H9 (cell line): ENCODE measurements at regions not wholly inside any gene's neighbourhood (a gene's known extent, or its start where the extent isn't known, plus 50 kb on each side); places are given as distances from the start of the nearest gene placed in this dataset.

Experiments
- DNase-seq: peaks from one replicate; pipeline ENCODE4 v3.0.0-alpha.2; 2017
- H2AFZ ChIP-seq: one replicate; pipeline ENCODE4 v1.6.1; 2013; ENCODE audit warnings: mild to moderate bottlenecking, low read length, control low read depth, moderate library complexity
- H2AK5ac ChIP-seq: 2 replicates; pipeline ENCODE4 v1.6.1; 2013; ENCODE audit warnings: low read length, control low read depth, mixed read lengths; ENCODE audit not compliant: insufficient read length
- H2BK120ac ChIP-seq: one replicate; pipeline ENCODE4 v1.6.1; 2013; ENCODE audit warnings: low read depth, mild to moderate bottlenecking, low read length, control low read depth, inconsistent platforms; ENCODE audit not compliant: poor library complexity, severe bottlenecking
- H2BK12ac ChIP-seq: 2 replicates; pipeline ENCODE4 v1.6.1; 2013; ENCODE audit warnings: low read length, control low read depth, mixed read lengths, low read depth; ENCODE audit not compliant: insufficient read length
- H2BK15ac ChIP-seq: 2 replicates; pipeline ENCODE4 v1.6.1; 2013; ENCODE audit warnings: low read depth, low read length, control low read depth
- H2BK20ac ChIP-seq: one replicate; pipeline ENCODE4 v1.6.1; 2013; ENCODE audit warnings: low read depth, mild to moderate bottlenecking, low read length, control low read depth, inconsistent platforms; ENCODE audit not compliant: poor library complexity, severe bottlenecking
- H2BK5ac ChIP-seq: 2 replicates; pipeline ENCODE4 v1.6.1; 2013; ENCODE audit warnings: low read length, control low read depth, mixed read lengths; ENCODE audit not compliant: insufficient read length
- H3K14ac ChIP-seq: 2 replicates; pipeline ENCODE4 v1.6.1; 2013; ENCODE audit warnings: low read length, control low read depth; ENCODE audit not compliant: insufficient read depth
- H3K18ac ChIP-seq: 2 replicates; pipeline ENCODE4 v1.6.1; 2013; ENCODE audit warnings: low read depth, mild to moderate bottlenecking, mixed read lengths, low read length, control low read depth; ENCODE audit not compliant: insufficient read length
- H3K23ac ChIP-seq: 2 replicates; pipeline ENCODE4 v1.6.1; 2013; ENCODE audit warnings: low read length, control low read depth, mixed read lengths, low read depth; ENCODE audit not compliant: insufficient read length
- H3K23me2 ChIP-seq: 2 replicates; pipeline ENCODE4 v1.6.1; 2013; ENCODE audit warnings: low read depth, mild to moderate bottlenecking, mixed read lengths, low read length, control low read depth; ENCODE audit not compliant: insufficient read length, poor library complexity, severe bottlenecking
- H3K27ac ChIP-seq: 2 replicates; pipeline ENCODE4 v1.5.1; 2013; ENCODE audit warnings: low read length, control low read depth, mixed read lengths, low read depth; ENCODE audit not compliant: insufficient read length
- H3K27me3 ChIP-seq: 2 replicates; pipeline ENCODE4 v1.6.1; 2013; ENCODE audit warnings: low read length, control low read depth, inconsistent platforms; ENCODE audit not compliant: insufficient read depth
- H3K4ac ChIP-seq: 2 replicates; pipeline ENCODE4 v1.6.1; 2013; ENCODE audit warnings: low read depth, mild to moderate bottlenecking, control low read depth, inconsistent platforms, low read length, moderate library complexity
- H3K4me1 ChIP-seq: 2 replicates; pipeline ENCODE4 v1.6.1; 2013; ENCODE audit warnings: low read length, control low read depth, inconsistent platforms; ENCODE audit not compliant: insufficient read depth
- H3K4me2 ChIP-seq: 2 replicates; pipeline ENCODE4 v1.6.1; 2013; ENCODE audit warnings: low read length, control low read depth, mixed read lengths; ENCODE audit not compliant: insufficient read length, insufficient read depth
- H3K56ac ChIP-seq: 2 replicates; pipeline ENCODE4 v1.6.1; 2013; ENCODE audit warnings: low read depth, mild to moderate bottlenecking, mixed read lengths, low read length, control low read depth; ENCODE audit not compliant: insufficient read length
- H3K79me1 ChIP-seq: 2 replicates; pipeline ENCODE4 v1.6.1; 2013; ENCODE audit warnings: low read depth, mild to moderate bottlenecking, moderate library complexity, low read length, control low read depth, inconsistent platforms; ENCODE audit not compliant: insufficient read depth, poor library complexity, severe bottlenecking
- H3K79me2 ChIP-seq: 2 replicates; pipeline ENCODE4 v1.6.1; 2013; ENCODE audit warnings: low read length, control low read depth, inconsistent platforms; ENCODE audit not compliant: insufficient read depth
- H3K9ac ChIP-seq: 2 replicates; pipeline ENCODE4 v1.6.1; 2013; ENCODE audit warnings: low read length, control low read depth, mixed read lengths; ENCODE audit not compliant: insufficient read length; ENCODE audit errors: extremely low read depth
- H3K9me3 ChIP-seq: one replicate; pipeline ENCODE4 v1.6.1; 2013; ENCODE audit warnings: low read depth, low read length, inconsistent platforms; ENCODE audit not compliant: control insufficient read depth
- H3T11ph ChIP-seq: one replicate; pipeline ENCODE4 v1.6.1; 2013; ENCODE audit warnings: mild to moderate bottlenecking, low read length, control low read depth, inconsistent platforms
- H4K20me1 ChIP-seq: one replicate; pipeline ENCODE4 v1.6.1; 2013; ENCODE audit not compliant: control insufficient read depth, insufficient read length, insufficient read depth
- H4K5ac ChIP-seq: 2 replicates; pipeline ENCODE4 v1.6.1; 2013; ENCODE audit warnings: low read depth, mild to moderate bottlenecking, mixed read lengths, low read length, control low read depth; ENCODE audit not compliant: insufficient read length
- H4K8ac ChIP-seq: replicated peaks from 2 replicates; pipeline ENCODE4 v1.6.1; 2013; ENCODE audit warnings: low read length, control low read depth, mixed read lengths, low read depth; ENCODE audit not compliant: insufficient read length
- H4K91ac ChIP-seq: 2 replicates; pipeline ENCODE4 v1.6.1; 2013; ENCODE audit warnings: low read depth, mild to moderate bottlenecking, moderate library complexity, mixed read lengths, low read length, control low read depth; ENCODE audit not compliant: insufficient read length
- H3K27ac Mint-ChIP-seq, 3 experiments: 2 replicates in 2 of 3; 3 replicates in 1 of 3; pipeline ENCODE4 v1.8.0; 2020 to 2021; ENCODE audit warnings: mixed read lengths in 3 of 3, mild to moderate bottlenecking in 1 of 3, moderate library complexity in 1 of 3
- H3K27me3 Mint-ChIP-seq: 2 replicates; pipeline ENCODE4 v1.8.0; 2021; ENCODE audit warnings: low read depth, mild to moderate bottlenecking, moderate library complexity, mixed read lengths
- H3K36me3 Mint-ChIP-seq, 3 experiments: 2 replicates in 2 of 3; 3 replicates in 1 of 3; pipeline ENCODE4 v1.8.0; 2020 to 2021; ENCODE audit warnings: low read depth in 3 of 3, mixed read lengths in 3 of 3; ENCODE audit not compliant: insufficient read depth in 1 of 3
- H3K4me1 Mint-ChIP-seq, 2 experiments: 2 replicates each; pipeline ENCODE4 v1.8.0; 2020; ENCODE audit warnings: mixed read lengths in 2 of 2
- H3K4me3 Mint-ChIP-seq, 2 experiments: 2 replicates in 1 of 2; 3 replicates in 1 of 2; pipeline ENCODE4 v1.8.0; 2020 to 2021; ENCODE audit warnings: mild to moderate bottlenecking in 2 of 2, mixed read lengths in 2 of 2, moderate library complexity in 1 of 2
- H3K9me3 Mint-ChIP-seq, 2 experiments: 2 replicates in 1 of 2; 3 replicates in 1 of 2; pipeline ENCODE4 v1.8.0; 2020; ENCODE audit warnings: mild to moderate bottlenecking in 2 of 2, mixed read lengths in 2 of 2, moderate library complexity in 1 of 2
- WGBS: extraction: QIAGEN DNeasy Blood & Tissue Kit; methylation state at CpG from one replicate; pipeline ENCODE4 v1.1.7; 2013; ENCODE audit warnings: missing lambda C conversion rate, low lambda C conversion rate, mixed read lengths; ENCODE audit not compliant: insufficient read length; ENCODE audit errors: extremely low coverage; 5-methylcytosine and 5-hydroxymethylcytosine counted together
- TF ChIP-seq, protein P1 (sequence below): fragments of 200-600 bp; sonication (generic); conservative IDR thresholded peaks from 3 replicates; pipeline ENCODE4 v1.8.0; 2021; ENCODE audit warnings: antibody characterized with exemption, mild to moderate bottlenecking

DNA sequence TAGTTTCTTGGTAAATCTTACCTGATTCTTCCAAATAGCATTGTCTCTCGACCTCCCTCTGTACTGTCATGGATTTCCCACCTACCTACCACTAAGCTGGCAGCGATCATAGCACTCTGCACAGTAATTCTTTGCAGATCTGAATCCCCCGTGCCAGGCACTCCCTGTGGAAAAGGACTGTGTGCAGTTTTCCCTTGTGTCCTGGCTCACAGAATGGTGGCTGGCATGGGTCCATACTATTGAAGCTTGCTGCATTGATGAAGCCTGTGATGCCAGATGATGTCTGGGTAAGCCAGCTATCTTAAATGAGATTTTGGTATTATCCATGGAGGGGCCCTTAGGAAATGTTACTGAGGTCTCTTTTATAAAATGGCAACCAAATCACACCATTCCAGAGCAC is 135.7 kb downstream of the RPAP3 start:
- H3K27ac ChIP-seq = no peak overlapping the region
- H4K91ac ChIP-seq = no peak overlapping the region
- no peak overlapping the region for H2AFZ ChIP-seq
- H3K9me3 Mint-ChIP-seq = no peaks in the 10 kb centered on the region
- H3K4me1 Mint-ChIP-seq = no peaks in the 10 kb centered on the region
- no peak overlapping the region for H3T11ph ChIP-seq
- H3K36me3 Mint-ChIP-seq = no peaks in the 10 kb centered on the region
- no peak overlapping the region for H3K23ac ChIP-seq
- no peaks in the 10 kb centered on the region for H3K79me2 ChIP-seq
- H3K9ac ChIP-seq = no peak overlapping the region
- WGBS = no CpG with 5 or more reads among the region's 3 CpGs
- H3K4me3 Mint-ChIP-seq = no peak overlapping the region
- H2BK120ac ChIP-seq = no peak overlapping the region
- H2BK5ac ChIP-seq = no peak overlapping the region
- no peaks in the 10 kb centered on the region for H3K9me3 ChIP-seq
- no peak overlapping the region for H2BK15ac ChIP-seq
- no peak for DNase-seq
- H3K4ac ChIP-seq = no peak overlapping the region
- H2BK12ac ChIP-seq = no peak overlapping the region
- no peaks in the 10 kb centered on the region for H3K79me1 ChIP-seq
- H4K20me1 ChIP-seq = no peaks in the 10 kb centered on the region
- no peaks in the 10 kb centered on the region for H3K23me2 ChIP-seq
- no peak overlapping the region for H4K8ac ChIP-seq
- H2BK20ac ChIP-seq = no peak overlapping the region
- H3K4me1 ChIP-seq = no peaks in the 10 kb centered on the region
- H3K56ac ChIP-seq = no peak overlapping the region
- no peaks in the 10 kb centered on the region for H3K27me3 ChIP-seq
- H2AK5ac ChIP-seq = no peak overlapping the region
- TF ChIP-seq, protein P1, sequence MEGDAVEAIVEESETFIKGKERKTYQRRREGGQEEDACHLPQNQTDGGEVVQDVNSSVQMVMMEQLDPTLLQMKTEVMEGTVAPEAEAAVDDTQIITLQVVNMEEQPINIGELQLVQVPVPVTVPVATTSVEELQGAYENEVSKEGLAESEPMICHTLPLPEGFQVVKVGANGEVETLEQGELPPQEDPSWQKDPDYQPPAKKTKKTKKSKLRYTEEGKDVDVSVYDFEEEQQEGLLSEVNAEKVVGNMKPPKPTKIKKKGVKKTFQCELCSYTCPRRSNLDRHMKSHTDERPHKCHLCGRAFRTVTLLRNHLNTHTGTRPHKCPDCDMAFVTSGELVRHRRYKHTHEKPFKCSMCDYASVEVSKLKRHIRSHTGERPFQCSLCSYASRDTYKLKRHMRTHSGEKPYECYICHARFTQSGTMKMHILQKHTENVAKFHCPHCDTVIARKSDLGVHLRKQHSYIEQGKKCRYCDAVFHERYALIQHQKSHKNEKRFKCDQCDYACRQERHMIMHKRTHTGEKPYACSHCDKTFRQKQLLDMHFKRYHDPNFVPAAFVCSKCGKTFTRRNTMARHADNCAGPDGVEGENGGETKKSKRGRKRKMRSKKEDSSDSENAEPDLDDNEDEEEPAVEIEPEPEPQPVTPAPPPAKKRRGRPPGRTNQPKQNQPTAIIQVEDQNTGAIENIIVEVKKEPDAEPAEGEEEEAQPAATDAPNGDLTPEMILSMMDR = no peak
- H3K18ac ChIP-seq = no peak overlapping the region
- H4K5ac ChIP-seq = no peak overlapping the region
- H3K4me2 ChIP-seq = no peak overlapping the region
- H3K27ac Mint-ChIP-seq = no peak overlapping the region
- no peak overlapping the region for H3K14ac ChIP-seq
- peaks cover 6% of the 10 kb centered on the region; the same call in 1 of the 2 replicates for H3K27me3 Mint-ChIP-seq
